NB4 (cell line): ENCODE measurements at regions not wholly inside any gene's neighbourhood (a gene's known extent, or its start where the extent isn't known, plus 50 kb on each side); places are given as distances from the start of the nearest gene placed in this dataset.

Experiments used
- MYC ChIP-seq: IDR thresholded peaks from 2 replicates; pipeline ENCODE4 v1.6.1; 2011; ENCODE audit warnings: low read depth, low read length
- POLR2A ChIP-seq: IDR thresholded peaks from 2 replicates; pipeline ENCODE4 v1.6.1; 2011; ENCODE audit warnings: mild to moderate bottlenecking; ENCODE audit not compliant: insufficient read length; ENCODE audit errors: extremely low read depth
- TF ChIP-seq, protein P1 (sequence below): IDR thresholded peaks from 2 replicates; pipeline ENCODE4 v1.6.1; 2011; ENCODE audit warnings: low read depth, low read length
- TF ChIP-seq, protein P2 (sequence below): IDR thresholded peaks from one replicate; pipeline ENCODE4 v1.5.1; 2012; ENCODE audit warnings: low read depth, low read length

DNA sequence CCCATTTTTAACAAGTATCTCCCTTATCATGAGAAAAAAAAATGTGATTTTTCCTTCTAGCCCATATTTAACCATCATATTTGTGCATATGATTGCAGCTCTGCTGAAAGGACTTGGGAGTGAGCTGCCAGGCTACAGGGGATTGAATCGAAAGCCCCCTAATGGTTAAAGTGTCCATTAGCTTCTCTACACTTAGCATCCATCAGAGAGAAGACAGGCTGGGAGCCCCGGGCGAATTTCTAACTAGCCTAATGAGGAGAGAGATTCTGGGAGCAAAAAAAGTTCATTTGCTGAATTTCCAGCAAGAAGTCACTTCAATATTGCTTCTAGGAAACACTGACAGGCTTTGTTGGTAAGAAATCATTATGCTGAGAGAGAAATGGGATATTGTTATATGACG lies 848.8 kb downstream of the TDRD15 start:
- TF ChIP-seq, protein P1, sequence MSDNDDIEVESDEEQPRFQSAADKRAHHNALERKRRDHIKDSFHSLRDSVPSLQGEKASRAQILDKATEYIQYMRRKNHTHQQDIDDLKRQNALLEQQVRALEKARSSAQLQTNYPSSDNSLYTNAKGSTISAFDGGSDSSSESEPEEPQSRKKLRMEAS, result no peak
- no peak for TF ChIP-seq POLR2A
- TF ChIP-seq, protein P2, sequence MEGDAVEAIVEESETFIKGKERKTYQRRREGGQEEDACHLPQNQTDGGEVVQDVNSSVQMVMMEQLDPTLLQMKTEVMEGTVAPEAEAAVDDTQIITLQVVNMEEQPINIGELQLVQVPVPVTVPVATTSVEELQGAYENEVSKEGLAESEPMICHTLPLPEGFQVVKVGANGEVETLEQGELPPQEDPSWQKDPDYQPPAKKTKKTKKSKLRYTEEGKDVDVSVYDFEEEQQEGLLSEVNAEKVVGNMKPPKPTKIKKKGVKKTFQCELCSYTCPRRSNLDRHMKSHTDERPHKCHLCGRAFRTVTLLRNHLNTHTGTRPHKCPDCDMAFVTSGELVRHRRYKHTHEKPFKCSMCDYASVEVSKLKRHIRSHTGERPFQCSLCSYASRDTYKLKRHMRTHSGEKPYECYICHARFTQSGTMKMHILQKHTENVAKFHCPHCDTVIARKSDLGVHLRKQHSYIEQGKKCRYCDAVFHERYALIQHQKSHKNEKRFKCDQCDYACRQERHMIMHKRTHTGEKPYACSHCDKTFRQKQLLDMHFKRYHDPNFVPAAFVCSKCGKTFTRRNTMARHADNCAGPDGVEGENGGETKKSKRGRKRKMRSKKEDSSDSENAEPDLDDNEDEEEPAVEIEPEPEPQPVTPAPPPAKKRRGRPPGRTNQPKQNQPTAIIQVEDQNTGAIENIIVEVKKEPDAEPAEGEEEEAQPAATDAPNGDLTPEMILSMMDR, result no peak
- TF ChIP-seq MYC, result no peak
